SH-SY5Y (cell line): ENCODE measurements at regions not wholly inside any gene's neighbourhood (a gene's known extent, or its start where the extent isn't known, plus 50 kb on each side); places are given as distances from the start of the nearest gene placed in this dataset.

ENCODE experiments used
- GATA2 ChIP-seq: IDR thresholded peaks from 2 replicates; pipeline ENCODE4 v1.6.1; 2011; ENCODE audit warnings: mild to moderate bottlenecking, low read depth, low read length
- GATA3 ChIP-seq: IDR thresholded peaks from 2 replicates; pipeline ENCODE4 v1.6.1; 2011; ENCODE audit warnings: low read depth, mild to moderate bottlenecking, low read length, moderate library complexity

- TF ChIP-seq GATA3, result no peak
- TF ChIP-seq GATA2, result no peak
These were observed 260.7 kb upstream of the CSF3R start for GRCh38 chr1:36743286-36744005.

GRCh38 chr1:36741066-36741465 is 258.4 kb upstream of the CSF3R start:
- no peak for TF ChIP-seq GATA3
- TF ChIP-seq GATA2, result no peak

- no peak for TF ChIP-seq GATA3
These were observed 257.7 kb upstream of the CSF3R start for GRCh38 chr1:36740446-36740845.

- TF ChIP-seq GATA2 (no peak), GATA3 (no peak)
These were observed 257.1 kb upstream of the CSF3R start for GRCh38 chr1:36739703-36740289.

- TF ChIP-seq GATA3 (no peak), GATA2 (no peak)
These were observed 255.5 kb upstream of the CSF3R start for GRCh38 chr1:36738245-36738644.

GRCh38 chr1:36737767-36738166 is 255.1 kb upstream of the CSF3R start:
- TF ChIP-seq GATA2, result no peak
- TF ChIP-seq GATA3, result no peak

- TF ChIP-seq GATA2 (no peak), GATA3 (no peak)
These were observed 254.4 kb upstream of the CSF3R start for GRCh38 chr1:36737038-36737555.

- TF ChIP-seq GATA2 (no peak), GATA3 (no peak)
These were observed 253.4 kb upstream of the CSF3R start for GRCh38 chr1:36735939-36736730.

GRCh38 chr1:36735436-36735835 is 252.7 kb upstream of the CSF3R start:
- TF ChIP-seq GATA2 (no peak), GATA3 (no peak)

- TF ChIP-seq GATA2 (no peak), GATA3 (no peak)
These were observed 251.6 kb upstream of the CSF3R start for GRCh38 chr1:36734356-36734755.

- TF ChIP-seq GATA2, result no peak
- no peak for TF ChIP-seq GATA3
These were observed 251.0 kb upstream of the CSF3R start for GRCh38 chr1:36733748-36734147.

- TF ChIP-seq GATA3 (no peak), GATA2 (no peak)
These were observed 249.3 kb upstream of the CSF3R start for GRCh38 chr1:36732015-36732356.

GRCh38 chr1:36731226-36732014 is 248.7 kb upstream of the CSF3R start:
- no peak for TF ChIP-seq GATA3
- no peak for TF ChIP-seq GATA2

- no peak for TF ChIP-seq GATA2
These were observed 247.9 kb upstream of the CSF3R start for GRCh38 chr1:36730599-36730998.
